GM19043 (cell line): ENCODE measurements at regions not wholly inside any gene's neighbourhood (a gene's known extent, or its start where the extent isn't known, plus 50 kb on each side); places are given as distances from the start of the nearest gene placed in this dataset.
"Not testable (repeated sequence)": the region's sequence is repeated elsewhere in the genome, so short reads cannot be mapped to it uniquely, and the experiment has no call there.

Experiments
- ATAC-seq: cut with Tn5 transposase; IDR thresholded peaks from one replicate; pipeline ENCODE4 v1.9.1; 2021; ENCODE audit warnings: low read depth; ENCODE audit not compliant: unreplicated experiment

- no peak for ATAC-seq
These were observed 166.6 kb downstream of the DKK2 start for GRCh38 chr4:106869551-106869950.

GRCh38 chr4:106868381-106869035 is 167.6 kb downstream of the DKK2 start:
- no peak for ATAC-seq

GRCh38 chr4:106864231-106864630 is 171.9 kb downstream of the DKK2 start:
- ATAC-seq = no peak

GRCh38 chr4:106854569-106855351 is 181.4 kb downstream of the DKK2 start:
- no peak for ATAC-seq

GRCh38 chr4:106852426-106852825 is 183.7 kb downstream of the DKK2 start:
- ATAC-seq = no peak

- no peak for ATAC-seq
These were observed 184.4 kb downstream of the DKK2 start for GRCh38 chr4:106851726-106852125.

- ATAC-seq = no peak
These were observed 185.4 kb downstream of the DKK2 start for GRCh38 chr4:106850691-106851090.

- no peak for ATAC-seq
These were observed 200.2 kb downstream of the DKK2 start for GRCh38 chr4:106835919-106836318.

- ATAC-seq = no peak
These were observed 205.2 kb downstream of the DKK2 start for GRCh38 chr4:106830879-106831278.

GRCh38 chr4:106818764-106819163 is 217.3 kb downstream of the DKK2 start:
- no peak for ATAC-seq

GRCh38 chr4:106816496-106816895 is 219.6 kb downstream of the DKK2 start:
- ATAC-seq = no peak

GRCh38 chr4:106810122-106810521 is 226.0 kb downstream of the DKK2 start:
- ATAC-seq = no peak

- no peak for ATAC-seq
These were observed 227.0 kb downstream of the DKK2 start for GRCh38 chr4:106809076-106809475.

- ATAC-seq = no peak
These were observed 229.8 kb downstream of the DKK2 start for GRCh38 chr4:106806158-106806797.

- no peak for ATAC-seq
These were observed 233.0 kb downstream of the DKK2 start for GRCh38 chr4:106803083-106803482.

GRCh38 chr4:106801386-106801785 is 234.7 kb downstream of the DKK2 start:
- no peak for ATAC-seq

- ATAC-seq = no peak
These were observed 239.2 kb downstream of the DKK2 start for GRCh38 chr4:106796876-106797275.

- ATAC-seq = no peak
These were observed 240.8 kb downstream of the DKK2 start for GRCh38 chr4:106795326-106795725.

GRCh38 chr4:106793933-106794332 is 242.2 kb downstream of the DKK2 start:
- ATAC-seq = no peak

- ATAC-seq = no peak
These were observed 260.5 kb downstream of the DKK2 start for GRCh38 chr4:106775636-106776035.

GRCh38 chr4:106774055-106774454 is 262.1 kb downstream of the DKK2 start:
- ATAC-seq = not testable (repeated sequence)
